Stimulated activated CD4-positive, alpha-beta T cell treated with anti-CD3 and anti-CD28 coated beads, Interleukin-2, amount 100 ng/mL, for 48 hours (primary cell): ENCODE measurements at regions not wholly inside any gene's neighbourhood (a gene's known extent, or its start where the extent isn't known, plus 50 kb on each side); places are given as distances from the start of the nearest gene placed in this dataset.

Experiments used
- DNase-seq, 2 donors: peaks; one replicate each; pipeline ENCODE4 v3.0.0-alpha.2; 2020

GRCh38 chr14:46279327-46279726 is 372.3 kb downstream of the RPL10L start:
- DNase-seq: no peak

- no peak for DNase-seq
These were observed 392.0 kb downstream of the RPL10L start for GRCh38 chr14:46259536-46259935.

- DNase-seq: no peak
These were observed 395.2 kb downstream of the RPL10L start for GRCh38 chr14:46256381-46256780.

- DNase-seq: no peak
These were observed 401.4 kb downstream of the RPL10L start for GRCh38 chr14:46250113-46250703.

GRCh38 chr14:46248001-46248630 is 403.5 kb downstream of the RPL10L start:
- DNase-seq: no peak

- no peak for DNase-seq
These were observed 406.3 kb downstream of the RPL10L start for GRCh38 chr14:46245276-46245675.

GRCh38 chr14:46233786-46234185 is 417.8 kb downstream of the RPL10L start:
- DNase-seq: no peak

- no peak for DNase-seq
These were observed 421.0 kb downstream of the RPL10L start for GRCh38 chr14:46230540-46230939.

GRCh38 chr14:46215801-46216200 is 435.8 kb downstream of the RPL10L start:
- no peak for DNase-seq

GRCh38 chr14:46198676-46199075 is 452.9 kb downstream of the RPL10L start:
- DNase-seq: no peak

- DNase-seq: no peak
These were observed 453.7 kb downstream of the RPL10L start for GRCh38 chr14:46197856-46198255.
